AG08396 (cell line): ENCODE measurements at regions not wholly inside any gene's neighbourhood (a gene's known extent, or its start where the extent isn't known, plus 50 kb on each side); places are given as distances from the start of the nearest gene placed in this dataset.
A peak's percentile ranks its signal among the peaks of the same experiment; 100 is the strongest.
"Not testable (repeated sequence)": the region's sequence is repeated elsewhere in the genome, so short reads cannot be mapped to it uniquely, and the experiment has no call there.

Source experiments
- DNase-seq: peaks from one replicate; pipeline ENCODE4 v3.0.0; 2012; ENCODE audit warnings: low spot score, mixed read lengths

DNA sequence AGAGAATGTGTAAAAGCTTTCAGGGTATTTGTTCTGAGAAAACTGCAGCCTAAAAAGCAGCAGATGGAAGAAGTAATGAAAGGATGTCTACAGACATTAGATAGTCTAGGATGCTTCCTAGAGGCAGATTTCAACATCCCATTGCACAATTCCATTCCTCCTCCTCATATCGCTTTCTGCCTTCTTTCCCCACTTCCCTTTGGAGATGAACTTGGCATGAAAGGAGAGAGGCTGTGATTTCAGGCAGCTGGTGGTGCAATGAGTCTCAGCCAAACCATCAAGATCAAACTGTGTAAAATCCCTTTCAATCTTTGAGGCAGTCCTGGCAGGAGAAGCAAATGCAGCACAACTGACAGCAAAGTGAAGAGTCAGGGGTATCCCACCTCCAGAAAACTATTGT, 438.7 kb upstream of the KCNMB2 start:
- peak; percentile 51 for DNase-seq

DNA sequence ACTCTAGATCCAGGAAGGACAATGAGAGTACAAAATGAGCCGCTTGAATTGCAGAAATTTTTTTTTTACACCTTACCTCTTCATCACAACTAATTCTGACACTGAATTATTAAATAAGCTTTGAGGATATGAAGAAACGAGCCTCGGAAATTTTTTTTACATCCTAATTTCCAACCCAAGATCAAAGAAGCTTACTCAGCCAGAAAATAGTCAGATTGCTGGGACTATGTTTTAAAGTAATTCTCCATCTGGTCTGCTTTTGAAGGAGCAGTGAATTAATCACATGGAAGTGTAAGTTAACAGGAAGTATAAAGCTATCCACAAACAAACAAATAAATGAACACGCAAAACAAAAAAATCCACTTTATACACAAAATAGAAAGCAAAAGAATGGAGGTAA, 437.0 kb upstream of the KCNMB2 start:
- no peak for DNase-seq

DNA sequence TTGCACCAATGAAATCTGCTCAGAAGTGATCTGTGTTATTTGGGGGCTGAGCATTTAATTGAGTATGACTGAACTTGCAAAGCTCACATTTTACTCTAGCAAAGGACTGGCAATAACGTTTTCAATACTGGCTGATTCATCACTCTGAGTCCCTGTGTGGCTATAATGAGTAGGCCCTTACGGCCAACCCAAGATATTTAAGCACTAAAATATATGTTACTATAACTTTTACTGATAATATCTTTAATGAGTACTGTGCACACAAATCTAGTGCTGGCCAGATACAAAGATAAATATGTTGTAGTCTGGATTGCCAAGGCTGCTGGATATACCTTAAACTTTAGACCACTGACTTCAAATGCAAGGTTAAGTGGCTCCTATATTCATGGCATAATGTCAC, 436.4 kb upstream of the KCNMB2 start:
- no peak for DNase-seq

DNA sequence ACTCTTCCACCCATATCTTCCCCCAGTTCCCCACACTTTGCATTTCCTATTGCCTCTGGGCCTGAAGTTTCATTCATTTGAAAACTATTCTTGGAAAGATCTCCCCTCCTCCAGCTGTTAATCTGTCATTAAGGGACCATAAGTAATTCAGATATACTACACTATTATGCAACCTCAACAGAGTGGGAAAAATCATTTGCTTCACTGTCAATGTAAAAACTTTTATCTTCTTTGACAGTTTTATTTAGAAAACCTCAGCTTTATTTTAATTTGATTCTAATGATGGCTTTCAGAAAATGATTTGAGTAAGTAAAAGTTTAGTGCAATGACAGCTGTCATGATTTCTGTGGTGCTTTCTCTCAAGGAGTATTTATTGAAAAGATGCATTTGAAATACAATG, 435.3 kb upstream of the KCNMB2 start:
- DNase-seq, result no peak

DNA sequence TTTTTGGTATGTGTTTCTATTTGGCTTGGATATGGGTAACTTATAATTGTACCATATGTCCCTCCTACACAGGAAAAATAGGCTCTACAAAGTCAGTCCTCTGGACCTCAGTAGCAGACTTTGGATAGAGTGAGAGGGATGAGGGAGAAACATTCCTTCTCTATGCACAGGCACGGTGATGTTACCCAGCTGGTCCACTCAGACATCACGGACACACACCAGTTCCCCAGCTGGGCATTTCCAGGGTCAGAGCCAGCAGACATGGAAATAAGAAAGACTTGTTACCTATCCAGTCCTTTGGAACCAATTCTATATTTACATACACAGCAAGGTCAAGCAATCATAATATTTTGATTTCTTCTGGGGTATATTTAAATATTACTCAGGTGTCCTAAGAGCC, 433.1 kb upstream of the KCNMB2 start:
- DNase-seq, result no peak

DNA sequence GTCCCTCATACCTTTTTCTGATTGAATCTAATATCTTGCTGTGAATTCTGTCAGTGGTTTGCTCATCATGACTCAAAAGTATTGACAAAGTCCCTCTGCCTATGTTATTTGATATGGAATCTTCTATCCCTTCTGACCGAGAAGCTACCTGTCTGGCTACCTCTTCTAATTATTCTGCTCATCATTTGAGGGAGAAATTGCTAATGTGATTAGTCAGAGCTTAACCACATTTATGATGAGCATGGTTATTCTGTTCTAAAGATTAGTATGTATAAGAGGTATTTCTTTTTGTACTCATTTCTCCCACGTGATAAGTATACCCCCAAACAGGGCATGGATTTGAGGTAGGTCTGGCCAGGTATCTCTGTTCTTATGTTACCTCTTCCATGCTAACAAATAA, 428.4 kb upstream of the KCNMB2 start:
- no peak for DNase-seq

DNA sequence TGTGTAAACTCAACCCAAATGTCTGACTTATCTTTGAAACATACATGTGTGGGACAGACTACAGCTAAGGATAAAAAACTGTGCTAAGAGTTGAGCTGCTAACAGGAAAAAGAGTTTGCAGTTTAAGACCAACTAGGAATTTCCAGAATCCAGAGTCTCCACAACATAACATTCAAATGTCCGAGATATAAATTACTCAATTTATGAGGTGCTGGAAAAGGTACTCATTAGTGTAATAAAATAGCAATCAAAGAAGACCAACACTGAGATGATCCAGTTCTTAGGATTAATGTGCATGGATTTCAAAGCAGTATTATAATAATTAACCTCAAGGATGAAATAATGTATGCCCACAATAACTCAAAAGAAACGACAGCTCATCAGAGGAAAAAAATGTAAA, 426.5 kb upstream of the KCNMB2 start:
- no peak for DNase-seq

DNA sequence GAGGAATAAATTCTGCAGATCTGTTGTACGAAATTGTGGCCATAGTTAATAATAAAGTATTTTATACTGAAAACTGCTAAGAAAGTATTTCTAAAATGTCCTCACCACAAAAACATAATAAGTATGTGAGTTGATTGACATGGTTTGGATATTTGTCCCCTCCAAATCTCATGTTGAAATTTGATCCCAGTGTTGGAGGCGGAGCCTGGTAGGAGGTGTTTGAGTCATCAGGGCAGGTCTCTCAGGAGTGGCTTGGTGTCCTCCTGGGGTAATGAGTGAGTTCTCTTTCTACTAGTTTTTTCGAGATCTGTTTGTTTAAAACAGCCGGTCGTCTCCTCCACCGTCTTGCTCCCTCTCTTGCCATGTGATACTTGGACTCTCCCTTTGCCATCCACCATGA, 424.1 kb upstream of the KCNMB2 start:
- no peak for DNase-seq

DNA sequence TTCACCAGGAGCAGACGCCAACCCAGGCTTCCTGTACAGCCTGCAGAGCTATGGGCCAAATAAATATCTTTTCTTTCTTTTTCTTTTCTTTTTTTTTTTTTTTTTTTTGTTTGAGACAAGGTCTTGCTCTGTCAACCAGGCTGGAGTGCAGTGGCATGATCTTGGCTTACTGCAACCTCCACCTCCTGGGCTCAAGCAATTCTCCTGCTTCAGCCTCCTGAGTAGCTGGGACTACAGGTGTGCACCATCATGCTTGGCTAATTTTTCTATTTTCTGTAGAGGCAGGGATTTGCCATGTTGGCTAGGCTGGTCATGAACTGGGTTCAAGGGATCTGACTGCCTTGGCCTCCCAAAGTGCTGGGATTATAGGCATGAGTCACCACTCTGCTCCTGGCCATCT, 423.7 kb upstream of the KCNMB2 start:
- DNase-seq, result not testable (repeated sequence)

DNA sequence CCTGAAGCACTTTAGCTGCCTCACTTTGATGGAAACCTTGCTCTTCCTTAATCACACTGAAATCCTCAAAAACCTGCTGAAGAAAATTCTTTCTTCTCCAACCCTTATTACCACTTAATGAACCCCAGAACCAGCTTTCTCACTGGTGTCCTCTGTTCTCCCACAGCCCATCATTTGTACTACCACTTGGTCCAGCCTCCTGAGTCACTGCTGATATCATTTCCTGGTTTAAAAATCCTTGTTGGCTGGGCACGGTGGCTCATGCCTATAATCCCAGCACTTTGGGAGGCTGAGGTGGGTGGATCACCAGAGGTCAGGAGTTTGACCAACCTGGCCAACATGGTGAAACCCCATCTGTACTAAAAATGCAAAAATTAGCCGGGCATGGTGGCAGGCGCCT, 418.6 kb upstream of the KCNMB2 start:
- DNase-seq, result no peak

DNA sequence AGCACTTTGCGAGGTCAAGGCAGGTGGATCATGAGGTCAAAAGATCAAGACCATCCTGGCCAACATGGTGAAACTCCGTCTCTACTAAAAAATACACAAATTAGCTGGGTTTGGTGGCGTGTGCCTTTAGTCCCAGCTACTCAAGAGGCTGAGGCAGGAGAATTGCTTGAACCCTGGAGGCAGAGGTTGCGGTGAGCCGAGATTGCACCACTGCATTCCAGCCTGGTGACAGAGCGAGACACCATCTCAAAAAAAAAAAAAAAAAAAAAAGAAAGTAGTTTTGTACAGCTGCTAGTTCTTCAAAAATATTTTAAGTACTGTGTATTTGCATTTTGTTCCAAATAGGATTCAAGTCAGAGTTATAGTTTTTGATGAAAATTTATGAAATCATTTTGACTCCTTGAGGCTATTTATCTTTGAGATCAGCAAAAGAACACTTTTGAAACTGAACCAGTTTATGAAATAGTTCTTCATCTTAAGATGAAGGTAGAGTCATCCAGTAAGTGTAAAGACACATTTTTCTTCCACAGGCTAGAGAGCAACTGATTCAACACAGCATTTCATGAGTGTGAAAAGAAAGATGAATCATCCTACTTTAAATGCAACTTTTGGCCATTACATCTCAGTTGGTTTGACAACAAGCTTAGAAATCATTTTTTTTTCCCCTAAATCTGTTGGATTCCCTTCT, 416.5 kb upstream of the KCNMB2 start:
- DNase-seq, result peak; percentile 34

DNA sequence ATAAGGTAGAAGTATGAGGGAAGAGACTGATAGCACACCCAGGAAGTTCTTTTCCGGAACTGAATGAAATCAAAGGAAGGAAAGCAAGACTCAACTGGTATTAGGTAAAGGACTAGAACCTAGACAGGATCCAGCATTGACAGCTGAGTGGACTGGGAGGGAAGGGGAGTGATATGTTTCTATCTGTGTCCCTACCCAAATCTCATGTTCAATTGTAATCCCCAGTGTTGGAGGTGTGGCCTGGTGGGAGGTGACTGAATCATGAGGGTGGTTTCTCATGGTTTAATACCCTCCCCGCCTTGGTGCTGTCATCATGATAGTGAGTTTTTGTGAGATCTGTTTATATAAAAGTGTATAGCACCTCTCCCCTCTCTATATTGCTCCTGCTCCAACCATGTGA, 415.9 kb upstream of the KCNMB2 start:
- no peak for DNase-seq

DNA sequence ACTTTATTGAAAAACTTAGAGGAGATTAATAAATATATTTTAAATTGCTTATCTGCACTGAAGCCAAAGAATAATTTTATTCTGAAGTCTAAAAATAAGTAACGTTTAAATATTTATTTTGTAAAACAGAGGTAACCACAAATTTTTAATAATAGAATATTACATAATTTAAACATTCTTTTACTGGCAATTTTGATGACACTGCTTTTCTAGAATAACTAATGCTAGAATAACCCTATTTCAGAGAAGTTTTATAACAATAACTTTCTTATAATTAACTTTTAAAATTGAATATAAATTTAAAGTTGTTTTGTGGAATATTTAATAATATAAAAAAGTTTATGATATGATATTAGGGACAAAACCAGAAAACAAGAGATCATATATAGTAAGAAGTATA, 409.6 kb upstream of the KCNMB2 start:
- no peak for DNase-seq

DNA sequence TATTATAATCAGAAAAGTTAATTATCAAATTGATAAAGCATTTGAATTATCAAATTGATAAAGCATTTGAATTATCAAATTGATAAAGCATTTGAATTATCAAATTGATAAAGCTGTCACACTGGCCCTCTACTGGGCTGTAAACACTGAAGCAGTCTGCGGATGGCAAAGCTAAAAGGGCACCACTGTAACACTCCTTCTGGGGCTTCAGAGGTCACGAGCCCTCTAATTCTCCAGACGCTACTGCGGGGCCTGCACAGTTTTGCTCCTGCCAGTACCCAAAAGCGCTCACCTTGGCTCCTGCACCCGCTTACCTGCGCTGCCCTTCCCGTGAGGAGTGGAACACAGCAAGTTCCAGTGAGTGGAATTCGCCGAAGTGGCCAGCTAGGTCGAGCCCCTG, 409.0 kb upstream of the KCNMB2 start:
- no peak for DNase-seq

DNA sequence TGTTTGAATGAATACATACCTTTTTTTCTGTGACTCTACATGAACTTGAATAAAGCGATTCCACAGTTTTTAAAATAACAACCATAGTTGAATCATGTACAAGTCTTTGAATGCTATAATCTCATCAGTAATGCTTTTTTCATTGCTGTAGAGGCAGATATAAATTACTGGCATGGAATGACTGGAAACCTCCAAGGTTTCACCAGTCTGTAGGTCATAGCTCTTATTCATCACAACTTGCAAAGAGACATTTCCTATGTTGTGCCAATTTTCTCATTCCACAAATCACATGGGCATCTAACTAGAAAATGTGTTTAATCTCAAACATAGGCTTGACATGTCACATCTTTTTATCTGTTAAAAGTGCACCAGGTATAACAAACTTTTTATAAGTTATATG, 407.1 kb upstream of the KCNMB2 start:
- no peak for DNase-seq

DNA sequence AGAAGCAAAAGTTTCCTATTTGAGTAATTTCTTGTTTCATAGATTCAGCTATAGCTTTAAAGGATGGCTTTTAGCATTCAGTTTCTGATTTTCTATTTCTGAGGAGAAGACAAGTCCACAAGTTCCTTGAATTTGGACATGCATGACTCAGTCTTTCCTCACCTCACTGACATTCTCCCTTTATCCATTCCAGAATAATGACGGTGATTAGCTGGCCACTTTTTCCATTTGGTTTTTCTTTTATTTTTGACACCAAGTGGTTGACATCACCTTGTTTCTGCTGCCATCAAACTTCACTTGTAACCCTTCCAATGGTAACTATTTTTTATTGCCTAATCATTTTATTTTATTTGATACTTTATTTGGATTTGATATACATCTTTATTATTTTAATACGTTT, 404.4 kb upstream of the KCNMB2 start:
- peak; percentile 17 for DNase-seq

DNA sequence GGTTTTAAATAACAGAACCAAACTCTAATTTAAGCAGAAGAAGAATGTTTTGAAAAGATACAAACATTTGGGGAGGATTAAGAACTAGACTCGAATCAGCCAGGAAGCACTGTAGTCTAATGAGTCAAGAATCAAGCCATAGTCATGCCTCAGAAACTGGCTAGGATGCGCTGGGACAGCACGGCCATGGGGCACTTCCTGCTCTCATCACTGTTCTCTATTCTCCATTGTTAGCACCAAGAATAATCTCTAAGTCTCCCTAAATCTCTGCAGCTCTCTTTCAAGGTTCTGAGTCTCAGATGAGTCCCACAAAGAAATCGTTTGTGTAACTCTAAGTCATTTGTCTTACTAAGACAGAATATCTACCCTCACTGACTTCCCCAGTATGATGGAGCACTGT, 399.0 kb upstream of the KCNMB2 start:
- DNase-seq, result no peak

DNA sequence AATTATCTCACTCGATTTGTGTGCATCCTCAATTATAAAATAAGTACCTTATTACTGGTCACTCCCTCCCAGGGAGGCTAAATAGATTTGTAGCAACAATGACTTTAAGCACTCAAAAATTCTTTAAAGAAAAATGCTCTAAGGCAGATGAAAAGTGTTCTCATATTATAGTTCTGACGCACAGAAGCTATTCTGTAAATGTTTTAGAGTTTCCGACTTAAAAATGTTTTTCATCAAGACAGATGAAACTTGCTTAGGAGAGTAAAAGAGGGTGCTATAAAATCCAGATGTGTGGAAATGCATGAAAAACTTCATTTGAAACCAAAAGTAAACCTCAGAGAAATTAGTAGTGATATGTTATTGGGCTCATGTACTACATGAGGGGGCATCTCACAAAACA, 398.4 kb upstream of the KCNMB2 start:
- DNase-seq, result no peak

DNA sequence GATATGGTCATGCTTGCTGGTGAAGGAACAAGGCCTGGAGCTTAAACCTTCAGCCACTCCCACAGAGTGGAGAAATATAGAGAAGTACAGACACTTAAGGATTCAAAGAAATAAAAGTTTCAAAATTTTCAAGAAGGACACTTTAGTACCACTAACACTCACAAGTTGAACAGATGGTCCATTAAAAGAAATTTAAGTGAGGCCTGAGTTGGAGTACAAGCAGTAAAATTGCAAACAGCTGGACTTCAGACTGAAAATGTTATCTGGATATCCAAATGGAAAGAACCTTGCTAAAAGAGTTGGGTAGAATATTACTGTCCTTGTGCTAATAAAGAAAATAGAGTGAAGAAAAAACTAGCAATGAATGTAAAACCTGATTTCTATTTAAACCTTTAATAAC, 397.1 kb upstream of the KCNMB2 start:
- DNase-seq, result no peak

DNA sequence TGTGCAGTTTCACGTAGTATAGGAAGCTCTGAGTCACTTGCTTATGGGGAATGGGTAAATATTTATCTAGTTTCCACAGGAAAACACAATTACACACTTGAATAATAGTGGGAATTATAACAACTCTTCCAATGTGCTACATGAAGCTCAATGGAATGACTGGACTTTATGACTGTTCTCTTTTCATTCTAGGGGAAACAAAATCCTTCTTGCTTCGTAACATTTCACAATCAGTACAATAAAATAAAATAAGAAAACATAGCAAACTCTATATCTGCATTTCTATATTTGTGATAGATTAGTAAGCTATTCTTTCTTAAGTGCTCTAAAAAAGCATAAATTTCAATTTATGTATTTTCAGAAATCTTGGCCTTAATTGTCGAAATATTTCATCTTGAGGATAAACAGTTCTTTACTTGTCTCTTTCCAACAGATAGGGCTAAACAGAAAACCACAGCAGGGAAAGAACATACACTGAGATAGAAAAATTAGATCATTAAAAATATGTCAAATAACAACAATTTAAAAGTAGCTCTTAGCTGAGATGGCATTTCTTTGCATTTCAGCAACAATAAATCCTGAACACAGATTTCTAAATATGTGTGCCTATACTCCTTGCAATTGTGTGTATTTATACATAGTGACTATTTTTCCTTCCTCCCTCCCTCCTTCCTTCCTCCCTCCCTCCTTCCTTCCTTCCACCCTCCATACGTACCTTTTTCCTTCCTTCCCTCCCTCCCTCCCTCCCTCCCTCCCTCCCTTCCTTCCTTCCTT, 395.5 kb upstream of the KCNMB2 start:
- DNase-seq, result peak; percentile 3

DNA sequence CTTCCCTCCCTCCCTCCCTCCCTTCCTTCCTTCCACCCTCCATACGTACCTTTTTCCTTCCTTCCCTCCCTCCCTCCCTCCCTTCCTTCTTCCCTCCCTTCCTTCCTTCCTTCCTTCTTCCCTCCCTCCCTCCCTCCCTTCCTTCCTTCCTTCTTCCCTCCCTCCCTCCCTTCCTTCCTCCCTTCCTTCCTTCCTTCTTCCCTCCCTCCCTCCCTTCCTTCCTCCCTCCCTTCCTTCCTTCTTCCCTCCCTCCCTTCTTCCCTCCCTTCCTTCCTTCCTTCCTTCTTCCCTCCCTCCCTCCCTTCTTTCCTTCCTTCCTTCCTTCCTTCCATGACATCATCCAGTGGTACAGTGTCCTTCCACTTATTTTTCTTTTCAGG, 394.9 kb upstream of the KCNMB2 start:
- DNase-seq, result not testable (repeated sequence)

DNA sequence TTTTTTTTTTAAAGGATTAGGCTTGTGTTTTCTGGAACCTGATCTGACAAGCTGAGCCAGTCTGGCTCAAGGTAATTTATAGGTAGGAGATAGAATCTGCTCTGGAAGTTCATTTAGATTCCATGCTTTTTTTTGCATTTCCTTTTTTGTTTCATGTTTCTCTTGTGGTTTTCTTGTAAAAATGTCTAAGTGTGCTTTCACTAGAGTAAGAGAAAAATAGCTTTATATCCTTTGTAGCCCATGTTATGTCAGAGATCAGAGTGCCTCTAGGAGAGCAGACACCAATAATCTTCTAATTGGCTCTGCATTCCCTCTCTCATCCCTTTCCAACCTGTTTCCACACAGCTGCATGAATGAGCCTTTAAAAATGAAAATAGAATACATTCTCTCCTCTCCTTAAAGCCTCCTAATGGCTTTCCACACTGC, 389.8 kb upstream of the KCNMB2 start:
- DNase-seq, result no peak

DNA sequence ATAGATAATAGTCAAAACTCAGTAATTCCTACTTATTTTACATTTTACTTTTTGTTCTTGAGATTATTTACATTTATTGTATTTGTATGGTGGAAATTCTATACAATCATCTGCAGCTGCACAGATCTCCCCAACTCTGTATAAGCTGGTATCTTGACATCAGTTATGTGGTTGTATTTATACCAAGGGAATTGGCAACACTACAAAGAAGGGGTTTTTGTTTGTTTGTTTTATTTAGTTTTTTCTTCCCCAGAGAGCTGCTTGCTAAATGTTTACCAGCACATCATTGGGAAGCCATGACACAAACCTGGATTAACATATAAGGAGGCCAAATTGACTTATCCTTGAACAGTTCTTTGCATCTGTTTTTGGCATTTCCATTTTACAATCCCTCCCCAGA, 389.2 kb upstream of the KCNMB2 start:
- DNase-seq, result no peak
